ENCODE measurements at regions not wholly inside any gene's neighbourhood (a gene's known extent, or its start where the extent isn't known, plus 50 kb on each side); places are given as distances from the start of the nearest gene placed in this dataset.

DNA sequence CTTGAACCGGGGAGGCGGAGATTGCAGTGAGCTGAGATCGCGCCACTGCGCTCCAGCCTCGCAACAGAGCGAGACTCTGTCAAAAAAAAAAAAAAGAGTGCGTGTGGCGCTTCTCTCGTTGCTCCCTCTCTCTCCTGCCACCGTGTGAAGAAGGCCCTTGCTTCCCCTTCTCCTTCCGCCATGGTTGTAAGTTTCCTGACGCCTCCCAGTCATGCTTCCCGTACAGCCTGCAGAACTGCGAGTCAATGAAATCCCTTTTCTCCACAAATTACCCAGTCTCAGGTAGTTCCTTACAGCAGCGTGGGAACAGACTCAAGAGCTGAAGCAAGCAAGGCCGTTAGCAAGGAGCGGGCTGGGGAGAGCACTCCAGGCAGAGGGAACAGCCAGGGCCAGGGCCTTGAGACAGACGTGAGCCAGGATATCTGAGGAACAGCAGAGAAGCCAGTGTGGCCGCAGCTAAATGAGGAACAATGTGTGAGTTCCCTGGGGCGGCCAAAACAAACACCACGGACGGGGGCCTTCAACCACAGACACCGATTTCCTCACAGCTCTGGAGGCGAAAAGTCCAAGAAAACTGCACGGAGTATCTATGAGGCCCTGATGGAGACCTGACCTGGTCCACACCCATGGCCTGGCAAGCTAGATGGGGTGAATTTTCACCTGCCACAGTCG, 54.2 kb upstream of the ETS2 start:
- H3K9me3 ChIP-seq (ENCODE audit: control insufficient read depth in 1 of 2, insufficient read depth in 1 of 2, low read length in 2 of 2) = no peaks in the 10 kb centered on the region
- Mint-ChIP-seq H3K4me1 (ENCODE audit: low read depth) (peaks cover 8% of the 10 kb centered on the region), H3K36me3 (ENCODE audit: low read depth) (no peaks in the 10 kb centered on the region), H3K27me3 (no peaks in the 10 kb centered on the region), H3K27ac (no peak overlapping the region), H3K4me3 (no peak overlapping the region), H3K9me3 (no peaks in the 10 kb centered on the region)
- ATAC-seq (ENCODE audit: poor library complexity) = no peak
- intact Hi-C loops (cut with DNase I, micrococcal nuclease) = no loop called here
- H3K4me3 ChIP-seq (ENCODE audit: low read length) = no peak overlapping the region
- H3K4me1 ChIP-seq (ENCODE audit: insufficient read depth, low read length) = peaks cover 7% of the 10 kb centered on the region
- no peaks in the 10 kb centered on the region for H3K36me3 ChIP-seq (ENCODE audit: insufficient read depth, low read length)
- ChIA-PET POLR2A (no interaction called here), CTCF (no interaction called here)
- TF ChIP-seq CTCF (IDR thresholded peaks at IDR 0.05) = no peak
- no peaks in the 10 kb centered on the region for H3K27me3 ChIP-seq (ENCODE audit: control insufficient read depth in 1 of 2, insufficient read depth in 2 of 2, low read length in 2 of 2)
- H3K27ac ChIP-seq (ENCODE audit: low read depth in 1 of 2, low read length in 2 of 2) = no peak overlapping the region
- peak in 3 of 14 experiments; percentile 8 to 49 (median 35) for DNase-seq

DNA sequence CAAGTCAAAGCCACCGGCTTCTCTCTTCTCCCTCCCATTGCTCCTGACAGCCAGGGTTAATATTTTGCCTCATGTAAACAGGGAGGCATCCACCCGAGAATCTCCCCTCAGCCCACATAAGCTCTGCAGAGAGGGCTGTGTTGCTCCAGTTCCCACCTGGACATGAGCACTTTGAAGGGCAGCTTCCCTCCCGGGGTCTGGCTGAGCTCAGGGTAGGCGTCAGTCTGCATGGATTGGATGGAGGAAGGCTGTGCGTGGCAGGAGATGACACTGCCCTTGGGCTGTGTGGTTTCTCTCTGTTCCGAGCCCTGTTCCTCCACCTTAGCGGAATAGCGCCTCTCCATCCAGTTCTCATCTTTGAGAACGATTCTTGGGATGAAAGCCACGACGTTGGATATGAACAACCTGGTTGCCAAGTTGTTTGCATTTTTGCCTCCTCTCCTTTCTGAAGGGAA, 53.7 kb upstream of the ETS2 start:
- CTCF ChIA-PET = no interaction called here
- POLR2A ChIA-PET = no interaction called here
- DNase-seq (no peak), ATAC-seq (ENCODE audit: poor library complexity) (no peak)
- no peaks in the 10 kb centered on the region for H3K36me3 ChIP-seq (ENCODE audit: insufficient read depth, low read length)
- no peaks in the 10 kb centered on the region for H3K9me3 ChIP-seq (ENCODE audit: control insufficient read depth in 1 of 2, insufficient read depth in 1 of 2, low read length in 2 of 2)
- peaks cover 7% of the 10 kb centered on the region for H3K4me1 ChIP-seq (ENCODE audit: insufficient read depth, low read length)
- Mint-ChIP-seq H3K4me1 (ENCODE audit: low read depth) (peaks cover 8% of the 10 kb centered on the region), H3K9me3 (no peaks in the 10 kb centered on the region), H3K36me3 (ENCODE audit: low read depth) (no peaks in the 10 kb centered on the region), H3K27me3 (no peaks in the 10 kb centered on the region), H3K27ac (no peak overlapping the region), H3K4me3 (no peak overlapping the region)
- TF ChIP-seq CTCF (IDR thresholded peaks at IDR 0.05) = no peak
- no peak overlapping the region for H3K27ac ChIP-seq (ENCODE audit: low read depth in 1 of 2, low read length in 2 of 2)
- H3K27me3 ChIP-seq (ENCODE audit: control insufficient read depth in 1 of 2, insufficient read depth in 2 of 2, low read length in 2 of 2) = no peaks in the 10 kb centered on the region
- H3K4me3 ChIP-seq (ENCODE audit: low read length) = no peak overlapping the region
- intact Hi-C loops (cut with DNase I, micrococcal nuclease) = no loop called here

DNA sequence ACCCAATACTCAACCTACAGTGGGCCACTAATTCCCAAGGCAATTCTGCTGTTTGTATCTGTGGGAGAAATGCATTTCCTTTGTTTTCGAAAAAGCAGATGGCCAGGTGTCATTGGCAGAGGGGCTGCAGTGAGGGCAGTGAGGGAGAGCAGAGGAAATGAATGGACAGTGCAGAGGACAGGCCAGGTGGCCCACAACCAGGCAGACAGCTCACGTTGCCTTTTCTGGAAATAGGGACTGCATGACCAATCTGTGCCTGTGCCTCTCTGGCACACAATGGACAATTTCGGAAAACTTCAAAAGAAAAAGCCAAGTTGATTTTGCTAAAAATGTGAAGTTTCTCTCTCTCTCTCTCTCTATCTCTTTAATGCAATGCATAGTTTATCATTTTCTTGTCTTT, 52.6 kb upstream of the ETS2 start:
- Mint-ChIP-seq H3K27me3 (no peaks in the 10 kb centered on the region), H3K4me3 (no peak overlapping the region), H3K27ac (no peak overlapping the region), H3K9me3 (no peaks in the 10 kb centered on the region), H3K36me3 (ENCODE audit: low read depth) (no peaks in the 10 kb centered on the region), H3K4me1 (ENCODE audit: low read depth) (peaks cover 8% of the 10 kb centered on the region)
- no peaks in the 10 kb centered on the region for H3K9me3 ChIP-seq (ENCODE audit: control insufficient read depth in 1 of 2, insufficient read depth in 1 of 2, low read length in 2 of 2)
- intact Hi-C loops (cut with DNase I, micrococcal nuclease) = no loop called here
- no peaks in the 10 kb centered on the region for H3K36me3 ChIP-seq (ENCODE audit: insufficient read depth, low read length)
- no peak overlapping the region for H3K4me3 ChIP-seq (ENCODE audit: low read length)
- no peaks in the 10 kb centered on the region for H3K27me3 ChIP-seq (ENCODE audit: control insufficient read depth in 1 of 2, insufficient read depth in 2 of 2, low read length in 2 of 2)
- TF ChIP-seq CTCF (IDR thresholded peaks at IDR 0.05) = no peak
- no peak overlapping the region for H3K27ac ChIP-seq (ENCODE audit: low read depth in 1 of 2, low read length in 2 of 2)
- peaks cover 7% of the 10 kb centered on the region for H3K4me1 ChIP-seq (ENCODE audit: insufficient read depth, low read length)
- ChIA-PET CTCF (no interaction called here), POLR2A (no interaction called here)
- ATAC-seq (ENCODE audit: poor library complexity) = no peak
- DNase-seq = no peak

All from CD4-positive, alpha-beta T cell (primary cell).